Chondrocyte (in vitro differentiated cells): ENCODE measurements at regions not wholly inside any gene's neighbourhood (a gene's known extent, or its start where the extent isn't known, plus 50 kb on each side); places are given as distances from the start of the nearest gene placed in this dataset.

Experiments
- DNase-seq: peaks from one replicate; pipeline ENCODE4 v3.0.0; 2021; ENCODE audit warnings: mixed read lengths, low spot score
- H3K27ac Mint-ChIP-seq: one replicate; pipeline ENCODE4 v1.8.0; 2021; ENCODE audit warnings: mild to moderate bottlenecking, moderate library complexity, mixed read lengths; ENCODE audit not compliant: unreplicated experiment
- H3K27me3 Mint-ChIP-seq: 2 replicates; pipeline ENCODE4 v1.8.0; 2021; ENCODE audit warnings: low read depth, mixed read lengths
- H3K36me3 Mint-ChIP-seq: 2 replicates; pipeline ENCODE4 v1.8.0; 2021; ENCODE audit warnings: low read depth, mixed read lengths
- H3K4me1 Mint-ChIP-seq: 2 replicates; pipeline ENCODE4 v1.8.0; 2021; ENCODE audit warnings: low read depth, mild to moderate bottlenecking, mixed read lengths
- H3K4me3 Mint-ChIP-seq: one replicate; pipeline ENCODE4 v1.8.0; 2021; ENCODE audit warnings: mild to moderate bottlenecking, moderate library complexity, mixed read lengths; ENCODE audit not compliant: unreplicated experiment
- H3K9me3 Mint-ChIP-seq: 2 replicates; pipeline ENCODE4 v1.8.0; 2021; ENCODE audit warnings: low read depth, mixed read lengths
- CTCF ChIP-seq: fragments of 200-600 bp; sonication (generic); IDR thresholded peaks from 2 replicates; pipeline ENCODE4 v1.5.0; 2021; ENCODE audit warnings: antibody characterized with exemption, mild to moderate bottlenecking, moderate library complexity

GRCh38 chr3:124567179-124567578 is 163.1 kb upstream of the UMPS start:
- DNase-seq = no peak
- H3K4me3 Mint-ChIP-seq = no peak overlapping the region
- no peak overlapping the region for H3K27ac Mint-ChIP-seq
- peaks cover 5% of the 10 kb centered on the region for H3K27me3 Mint-ChIP-seq
- no peaks in the 10 kb centered on the region for H3K9me3 Mint-ChIP-seq
- peaks cover 6% of the 10 kb centered on the region for H3K4me1 Mint-ChIP-seq
- TF ChIP-seq CTCF = no peak
- H3K36me3 Mint-ChIP-seq = no peaks in the 10 kb centered on the region

- H3K4me1 Mint-ChIP-seq = peaks cover 5% of the 10 kb centered on the region
- H3K27me3 Mint-ChIP-seq = peaks cover 5% of the 10 kb centered on the region
- DNase-seq = no peak
- no peak for TF ChIP-seq CTCF
- H3K36me3 Mint-ChIP-seq = no peaks in the 10 kb centered on the region
- H3K27ac Mint-ChIP-seq = no peak overlapping the region
- H3K9me3 Mint-ChIP-seq = no peaks in the 10 kb centered on the region
- no peak overlapping the region for H3K4me3 Mint-ChIP-seq
Observed at GRCh38 chr3:124569761-124570160, 160.5 kb upstream of the UMPS start.

GRCh38 chr3:124570232-124570631 is 160.0 kb upstream of the UMPS start:
- Mint-ChIP-seq H3K4me1 (peaks cover under 1% of the 10 kb centered on the region), H3K9me3 (no peaks in the 10 kb centered on the region), H3K36me3 (no peaks in the 10 kb centered on the region), H3K27ac (no peak overlapping the region), H3K27me3 (peaks cover 2% of the 10 kb centered on the region), H3K4me3 (no peak overlapping the region)
- no peak for DNase-seq
- no peak for TF ChIP-seq CTCF

GRCh38 chr3:124572851-124573405 is 157.3 kb upstream of the UMPS start:
- H3K27ac Mint-ChIP-seq = no peak overlapping the region
- no peak for TF ChIP-seq CTCF
- DNase-seq = no peak

GRCh38 chr3:124574012-124574411 is 156.2 kb upstream of the UMPS start:
- Mint-ChIP-seq H3K4me3 (no peak overlapping the region), H3K9me3 (no peaks in the 10 kb centered on the region), H3K36me3 (no peaks in the 10 kb centered on the region), H3K4me1 (no peaks in the 10 kb centered on the region), H3K27ac (no peak overlapping the region), H3K27me3 (peaks cover 2% of the 10 kb centered on the region)
- DNase-seq = no peak
- TF ChIP-seq CTCF = no peak

More at GRCh38 chr3:124572851-124573405, 157.3 kb upstream of the UMPS start:
- no peaks in the 10 kb centered on the region for H3K36me3 Mint-ChIP-seq
- H3K9me3 Mint-ChIP-seq = no peaks in the 10 kb centered on the region
- no peak overlapping the region for H3K4me3 Mint-ChIP-seq
- H3K27me3 Mint-ChIP-seq = peaks cover 2% of the 10 kb centered on the region
- H3K4me1 Mint-ChIP-seq = no peaks in the 10 kb centered on the region
